ENCODE measurements at regions not wholly inside any gene's neighbourhood (a gene's known extent, or its start where the extent isn't known, plus 50 kb on each side); places are given as distances from the start of the nearest gene placed in this dataset.

GRCh38 chr9:14498824-14499223 is 184.9 kb upstream of the NFIB start:
- TF ChIP-seq, protein P1, sequence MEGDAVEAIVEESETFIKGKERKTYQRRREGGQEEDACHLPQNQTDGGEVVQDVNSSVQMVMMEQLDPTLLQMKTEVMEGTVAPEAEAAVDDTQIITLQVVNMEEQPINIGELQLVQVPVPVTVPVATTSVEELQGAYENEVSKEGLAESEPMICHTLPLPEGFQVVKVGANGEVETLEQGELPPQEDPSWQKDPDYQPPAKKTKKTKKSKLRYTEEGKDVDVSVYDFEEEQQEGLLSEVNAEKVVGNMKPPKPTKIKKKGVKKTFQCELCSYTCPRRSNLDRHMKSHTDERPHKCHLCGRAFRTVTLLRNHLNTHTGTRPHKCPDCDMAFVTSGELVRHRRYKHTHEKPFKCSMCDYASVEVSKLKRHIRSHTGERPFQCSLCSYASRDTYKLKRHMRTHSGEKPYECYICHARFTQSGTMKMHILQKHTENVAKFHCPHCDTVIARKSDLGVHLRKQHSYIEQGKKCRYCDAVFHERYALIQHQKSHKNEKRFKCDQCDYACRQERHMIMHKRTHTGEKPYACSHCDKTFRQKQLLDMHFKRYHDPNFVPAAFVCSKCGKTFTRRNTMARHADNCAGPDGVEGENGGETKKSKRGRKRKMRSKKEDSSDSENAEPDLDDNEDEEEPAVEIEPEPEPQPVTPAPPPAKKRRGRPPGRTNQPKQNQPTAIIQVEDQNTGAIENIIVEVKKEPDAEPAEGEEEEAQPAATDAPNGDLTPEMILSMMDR (IDR thresholded peaks at IDR 0.05), result no peak
- TF ChIP-seq POLR2A (IDR thresholded peaks at IDR 0.05), result no peak

Measured in Peyer's patch (tissue), 4 donors.